ENCODE measurements at regions not wholly inside any gene's neighbourhood (a gene's known extent, or its start where the extent isn't known, plus 50 kb on each side); places are given as distances from the start of the nearest gene placed in this dataset.
"Not testable (repeated sequence)": the region's sequence is repeated elsewhere in the genome, so short reads cannot be mapped to it uniquely, and the experiment has no call there.

- DNase-seq (ENCODE audit: low spot score), result not testable (repeated sequence)
These were observed 119.5 kb downstream of the IGLL1 start for GRCh38 chr22:23460517-23461031.

- not testable (repeated sequence) for DNase-seq (ENCODE audit: low spot score)
These were observed 120.2 kb downstream of the IGLL1 start for GRCh38 chr22:23459645-23460516.

GRCh38 chr22:23458663-23459541, 121.2 kb downstream of the IGLL1 start:
- no peak for DNase-seq (ENCODE audit: low spot score)

GRCh38 chr22:23457380-23457985, 122.6 kb downstream of the IGLL1 start:
- DNase-seq (ENCODE audit: low spot score), result no peak

GRCh38 chr22:23456666-23457379, 123.3 kb downstream of the IGLL1 start:
- DNase-seq (ENCODE audit: low spot score), result not testable (repeated sequence)

- DNase-seq (ENCODE audit: low spot score), result not testable (repeated sequence)
These were observed 125.7 kb downstream of the IGLL1 start for GRCh38 chr22:23454345-23454744.

GRCh38 chr22:23453277-23453676, 126.8 kb downstream of the IGLL1 start:
- DNase-seq (ENCODE audit: low spot score), result no peak

- DNase-seq (ENCODE audit: low spot score), result no peak
These were observed 127.7 kb downstream of the IGLL1 start for GRCh38 chr22:23452231-23453010.

GRCh38 chr22:23451452-23452230, 128.4 kb downstream of the IGLL1 start:
- DNase-seq (ENCODE audit: low spot score), result not testable (repeated sequence)

- not testable (repeated sequence) for DNase-seq (ENCODE audit: low spot score)
These were observed 129.3 kb downstream of the IGLL1 start for GRCh38 chr22:23450821-23451220.

- DNase-seq (ENCODE audit: low spot score), result no peak
These were observed 129.7 kb downstream of the IGLL1 start for GRCh38 chr22:23450434-23450795.

- DNase-seq (ENCODE audit: low spot score), result not testable (repeated sequence)
These were observed 130.2 kb downstream of the IGLL1 start for GRCh38 chr22:23449748-23450433.

- DNase-seq (ENCODE audit: low spot score), result not testable (repeated sequence)
These were observed 131.4 kb downstream of the IGLL1 start for GRCh38 chr22:23448499-23449288.

GRCh38 chr22:23446796-23447350, 133.2 kb downstream of the IGLL1 start:
- no peak for DNase-seq (ENCODE audit: low spot score)

GRCh38 chr22:23446194-23446593, 133.9 kb downstream of the IGLL1 start:
- not testable (repeated sequence) for DNase-seq (ENCODE audit: low spot score)

GRCh38 chr22:23443905-23444304, 136.2 kb downstream of the IGLL1 start:
- not testable (repeated sequence) for DNase-seq (ENCODE audit: low spot score)

GRCh38 chr22:23439581-23439980, 140.5 kb downstream of the IGLL1 start:
- not testable (repeated sequence) for DNase-seq (ENCODE audit: low spot score)

GRCh38 chr22:23438216-23438615, 141.9 kb downstream of the IGLL1 start:
- DNase-seq (ENCODE audit: low spot score), result no peak
